ENCODE measurements at regions not wholly inside any gene's neighbourhood (a gene's known extent, or its start where the extent isn't known, plus 50 kb on each side); places are given as distances from the start of the nearest gene placed in this dataset.
A peak's percentile ranks its signal among the peaks of the same experiment; 100 is the strongest.

- no peak for DNase-seq (ENCODE audit: low spot score)
Measured at GRCh38 chr2:147358375-147358774, 486.5 kb upstream of the ACVR2A start.

- no peak for DNase-seq (ENCODE audit: low spot score)
Measured at GRCh38 chr2:147356157-147356556, 488.7 kb upstream of the ACVR2A start.

- no peak for DNase-seq (ENCODE audit: low spot score)
Measured at GRCh38 chr2:147355706-147356105, 489.1 kb upstream of the ACVR2A start.

- no peak for DNase-seq (ENCODE audit: low spot score)
Measured at GRCh38 chr2:147353072-147353381, 491.8 kb upstream of the ACVR2A start.

- no peak for DNase-seq (ENCODE audit: low spot score)
Measured at GRCh38 chr2:147352264-147353071, 492.4 kb upstream of the ACVR2A start.

GRCh38 chr2:147351784-147352183 is 493.0 kb upstream of the ACVR2A start:
- DNase-seq (ENCODE audit: low spot score) = no peak

- DNase-seq (ENCODE audit: low spot score) = no peak
Measured at GRCh38 chr2:147348931-147349555, 495.8 kb upstream of the ACVR2A start.

GRCh38 chr2:147346142-147346541 is 498.7 kb upstream of the ACVR2A start:
- no peak for DNase-seq (ENCODE audit: low spot score)

- no peak for DNase-seq (ENCODE audit: low spot score)
Measured at GRCh38 chr2:147345246-147345645, 499.6 kb upstream of the ACVR2A start.

GRCh38 chr2:147342329-147342728 is 502.5 kb upstream of the ACVR2A start:
- no peak for DNase-seq (ENCODE audit: low spot score)

- peak; percentile 55 for DNase-seq (ENCODE audit: low spot score)
Measured at GRCh38 chr2:147331790-147332419, 512.9 kb upstream of the ACVR2A start.

- no peak for DNase-seq (ENCODE audit: low spot score)
Measured at GRCh38 chr2:147330925-147331324, 513.9 kb upstream of the ACVR2A start.

- DNase-seq (ENCODE audit: low spot score) = no peak
Measured at GRCh38 chr2:147327613-147328012, 517.2 kb upstream of the ACVR2A start.

- DNase-seq (ENCODE audit: low spot score) = no peak
Measured at GRCh38 chr2:147325990-147326389, 518.8 kb upstream of the ACVR2A start.

- DNase-seq (ENCODE audit: low spot score) = no peak
Measured at GRCh38 chr2:147320146-147320545, 524.7 kb upstream of the ACVR2A start.

- no peak for DNase-seq (ENCODE audit: low spot score)
Measured at GRCh38 chr2:147311058-147311430, 533.8 kb upstream of the ACVR2A start.

- DNase-seq (ENCODE audit: low spot score) = no peak
Measured at GRCh38 chr2:147310335-147311057, 534.3 kb upstream of the ACVR2A start.

GRCh38 chr2:147297820-147298219 is 547.0 kb upstream of the ACVR2A start:
- no peak for DNase-seq (ENCODE audit: low spot score)

GRCh38 chr2:147294825-147295392 is 549.9 kb upstream of the ACVR2A start:
- DNase-seq (ENCODE audit: low spot score) = no peak

- no peak for DNase-seq (ENCODE audit: low spot score)
Measured at GRCh38 chr2:147293991-147294824, 550.6 kb upstream of the ACVR2A start.

- no peak for DNase-seq (ENCODE audit: low spot score)
Measured at GRCh38 chr2:147288131-147288530, 556.7 kb upstream of the ACVR2A start.

Measured in iPS-NIHi11 (cell line).